Osteocyte (in vitro differentiated cells): ENCODE measurements at regions not wholly inside any gene's neighbourhood (a gene's known extent, or its start where the extent isn't known, plus 50 kb on each side); places are given as distances from the start of the nearest gene placed in this dataset.

Experiments used
- DNase-seq: peaks from one replicate; pipeline ENCODE4 v3.0.0; 2021; ENCODE audit warnings: mixed read lengths; ENCODE audit not compliant: unreplicated experiment; ENCODE audit errors: extremely low spot score
- H3K27ac Mint-ChIP-seq: one replicate; pipeline ENCODE4 v1.8.0; 2021; ENCODE audit warnings: mild to moderate bottlenecking, mixed read lengths; ENCODE audit not compliant: unreplicated experiment
- H3K27me3 Mint-ChIP-seq: one replicate; pipeline ENCODE4 v1.8.0; 2021; ENCODE audit warnings: mixed read lengths; ENCODE audit not compliant: unreplicated experiment
- H3K36me3 Mint-ChIP-seq: one replicate; pipeline ENCODE4 v1.8.0; 2021; ENCODE audit warnings: mixed read lengths; ENCODE audit not compliant: unreplicated experiment
- H3K4me1 Mint-ChIP-seq: one replicate; pipeline ENCODE4 v1.8.0; 2021; ENCODE audit warnings: mixed read lengths; ENCODE audit not compliant: unreplicated experiment
- H3K4me3 Mint-ChIP-seq: one replicate; pipeline ENCODE4 v1.8.0; 2021; ENCODE audit warnings: mild to moderate bottlenecking, moderate library complexity, mixed read lengths; ENCODE audit not compliant: unreplicated experiment
- H3K9me3 Mint-ChIP-seq: one replicate; pipeline ENCODE4 v1.8.0; 2021; ENCODE audit warnings: mixed read lengths; ENCODE audit not compliant: unreplicated experiment
- CTCF ChIP-seq: fragments of 200-600 bp; sonication (generic); IDR thresholded peaks from 2 replicates; pipeline ENCODE4 v1.5.0; 2021; ENCODE audit warnings: antibody characterized with exemption, mild to moderate bottlenecking, moderate library complexity

GRCh38 chr2:182615036-182615435 lies 101.0 kb upstream of the DNAJC10 start:
- Mint-ChIP-seq H3K9me3 (no peaks in the 10 kb centered on the region), H3K36me3 (no peaks in the 10 kb centered on the region), H3K4me3 (no peak overlapping the region), H3K4me1 (peaks cover 33% of the 10 kb centered on the region), H3K27me3 (no peaks in the 10 kb centered on the region), H3K27ac (no peak overlapping the region)
- no peak for DNase-seq
- no peak for TF ChIP-seq CTCF

- H3K4me1 Mint-ChIP-seq, result peaks cover 32% of the 10 kb centered on the region
- TF ChIP-seq CTCF, result no peak
- no peaks in the 10 kb centered on the region for H3K9me3 Mint-ChIP-seq
- no peak overlapping the region for H3K4me3 Mint-ChIP-seq
- no peak for DNase-seq
- no peaks in the 10 kb centered on the region for H3K27me3 Mint-ChIP-seq
- H3K36me3 Mint-ChIP-seq, result no peaks in the 10 kb centered on the region
- no peak overlapping the region for H3K27ac Mint-ChIP-seq
Measured at GRCh38 chr2:182616471-182617393, 99.3 kb upstream of the DNAJC10 start.

GRCh38 chr2:182618672-182619079 lies 97.4 kb upstream of the DNAJC10 start:
- DNase-seq, result no peak

GRCh38 chr2:182619276-182619675 lies 96.8 kb upstream of the DNAJC10 start:
- DNase-seq, result no peak
- no peaks in the 10 kb centered on the region for H3K9me3 Mint-ChIP-seq
- no peak overlapping the region for H3K27ac Mint-ChIP-seq
- TF ChIP-seq CTCF, result no peak
- H3K36me3 Mint-ChIP-seq, result no peaks in the 10 kb centered on the region
- peaks cover 36% of the 10 kb centered on the region for H3K4me1 Mint-ChIP-seq
- H3K4me3 Mint-ChIP-seq, result no peak overlapping the region
- no peaks in the 10 kb centered on the region for H3K27me3 Mint-ChIP-seq

More at GRCh38 chr2:182618672-182619079, 97.4 kb upstream of the DNAJC10 start:
- Mint-ChIP-seq H3K9me3 (no peaks in the 10 kb centered on the region), H3K27me3 (no peaks in the 10 kb centered on the region), H3K27ac (no peak overlapping the region), H3K4me1 (peaks cover 36% of the 10 kb centered on the region), H3K36me3 (no peaks in the 10 kb centered on the region), H3K4me3 (no peak overlapping the region)
- TF ChIP-seq CTCF, result no peak

GRCh38 chr2:182621191-182621590 lies 94.9 kb upstream of the DNAJC10 start:
- Mint-ChIP-seq H3K9me3 (no peaks in the 10 kb centered on the region), H3K27me3 (no peaks in the 10 kb centered on the region)

More at GRCh38 chr2:182621191-182621590, 94.9 kb upstream of the DNAJC10 start:
- no peak overlapping the region for H3K4me3 Mint-ChIP-seq
- peaks cover 44% of the 10 kb centered on the region for H3K4me1 Mint-ChIP-seq
- H3K36me3 Mint-ChIP-seq, result no peaks in the 10 kb centered on the region
- H3K27ac Mint-ChIP-seq, result no peak overlapping the region
- no peak for DNase-seq
- no peak for TF ChIP-seq CTCF
